22Rv1 (cell line): ENCODE measurements at regions not wholly inside any gene's neighbourhood (a gene's known extent, or its start where the extent isn't known, plus 50 kb on each side); places are given as distances from the start of the nearest gene placed in this dataset.

Experiments
- H3K27ac ChIP-seq: fragments of 450-650 bp; 2 replicates; pipeline ENCODE4 v1.5.1; 2017
- ZFX ChIP-seq: fragments of 450-650 bp; IDR thresholded peaks from 2 replicates; pipeline ENCODE4 v1.6.1; 2017; ENCODE audit warnings: antibody characterized with exemption, borderline replicate concordance
- TF ChIP-seq, protein P1 (sequence below): fragments of 450-650 bp; IDR thresholded peaks from 2 replicates; pipeline ENCODE4 v1.5.1; 2017; ENCODE audit warnings: mild to moderate bottlenecking

DNA sequence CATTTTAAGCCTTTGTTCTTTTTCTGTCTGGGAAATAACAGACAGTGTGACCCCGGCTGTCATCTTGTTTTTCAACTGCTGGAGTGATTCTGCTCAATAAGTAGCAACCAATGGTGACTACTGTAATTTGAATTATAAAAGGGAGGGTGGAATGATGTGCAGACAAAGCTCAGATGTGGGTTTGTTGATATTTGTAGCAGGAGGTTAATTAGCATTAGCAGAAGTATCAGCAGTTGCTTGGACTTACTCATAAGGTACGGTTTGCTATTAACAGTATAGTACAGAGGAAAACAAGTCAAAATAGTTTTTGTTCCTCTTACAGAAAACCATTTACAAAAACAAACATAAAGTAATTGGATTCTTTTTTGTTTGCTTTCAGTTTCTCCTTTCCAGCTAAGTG, 140.4 kb downstream of the TUSC1 start:
- peak overlapping the region; percentile 74 for H3K27ac ChIP-seq
- TF ChIP-seq, protein P1, sequence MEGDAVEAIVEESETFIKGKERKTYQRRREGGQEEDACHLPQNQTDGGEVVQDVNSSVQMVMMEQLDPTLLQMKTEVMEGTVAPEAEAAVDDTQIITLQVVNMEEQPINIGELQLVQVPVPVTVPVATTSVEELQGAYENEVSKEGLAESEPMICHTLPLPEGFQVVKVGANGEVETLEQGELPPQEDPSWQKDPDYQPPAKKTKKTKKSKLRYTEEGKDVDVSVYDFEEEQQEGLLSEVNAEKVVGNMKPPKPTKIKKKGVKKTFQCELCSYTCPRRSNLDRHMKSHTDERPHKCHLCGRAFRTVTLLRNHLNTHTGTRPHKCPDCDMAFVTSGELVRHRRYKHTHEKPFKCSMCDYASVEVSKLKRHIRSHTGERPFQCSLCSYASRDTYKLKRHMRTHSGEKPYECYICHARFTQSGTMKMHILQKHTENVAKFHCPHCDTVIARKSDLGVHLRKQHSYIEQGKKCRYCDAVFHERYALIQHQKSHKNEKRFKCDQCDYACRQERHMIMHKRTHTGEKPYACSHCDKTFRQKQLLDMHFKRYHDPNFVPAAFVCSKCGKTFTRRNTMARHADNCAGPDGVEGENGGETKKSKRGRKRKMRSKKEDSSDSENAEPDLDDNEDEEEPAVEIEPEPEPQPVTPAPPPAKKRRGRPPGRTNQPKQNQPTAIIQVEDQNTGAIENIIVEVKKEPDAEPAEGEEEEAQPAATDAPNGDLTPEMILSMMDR = no peak
- no peak for TF ChIP-seq ZFX

DNA sequence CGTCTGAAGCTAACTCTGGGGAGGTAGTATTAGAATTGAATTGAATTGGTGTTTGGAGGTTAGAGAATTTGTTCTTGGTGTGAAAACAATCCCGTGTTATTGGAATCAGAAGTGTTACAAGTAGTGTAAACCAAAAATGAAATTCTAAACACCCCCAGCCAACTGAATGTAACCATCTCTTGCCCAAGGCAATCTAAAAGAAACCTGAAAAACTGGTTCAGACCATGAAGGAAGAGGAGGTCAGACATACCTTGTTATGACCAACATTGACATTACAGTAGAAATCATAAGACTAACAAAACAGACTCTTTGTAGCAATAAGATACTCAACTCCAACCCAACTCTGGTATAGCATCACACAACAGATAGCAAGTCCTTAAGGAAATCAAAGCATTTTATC, 159.0 kb downstream of the TUSC1 start:
- TF ChIP-seq, protein P1 = no peak
- no peak for TF ChIP-seq ZFX
- H3K27ac ChIP-seq = peak overlapping the region; percentile 46

DNA sequence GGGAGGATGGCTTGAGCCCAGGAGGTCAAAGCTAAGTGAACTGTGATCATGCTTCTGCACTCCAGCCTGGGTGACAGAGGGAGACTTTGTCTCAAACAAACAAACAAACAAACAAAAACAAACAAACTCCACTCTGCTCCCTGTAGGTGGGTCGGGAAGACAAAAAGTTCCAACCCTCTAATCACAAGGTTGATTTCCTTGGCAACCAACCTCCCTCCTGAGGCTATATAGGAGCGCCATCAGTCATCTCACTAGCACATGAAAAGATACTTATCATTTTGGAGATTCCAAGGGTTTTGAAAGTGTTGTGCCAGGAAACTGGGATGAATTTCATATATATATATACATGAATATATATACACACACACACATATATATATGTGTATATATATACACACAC, 160.5 kb downstream of the TUSC1 start:
- TF ChIP-seq ZFX = no peak
- TF ChIP-seq, protein P1 = no peak
- H3K27ac ChIP-seq = no peak overlapping the region

DNA sequence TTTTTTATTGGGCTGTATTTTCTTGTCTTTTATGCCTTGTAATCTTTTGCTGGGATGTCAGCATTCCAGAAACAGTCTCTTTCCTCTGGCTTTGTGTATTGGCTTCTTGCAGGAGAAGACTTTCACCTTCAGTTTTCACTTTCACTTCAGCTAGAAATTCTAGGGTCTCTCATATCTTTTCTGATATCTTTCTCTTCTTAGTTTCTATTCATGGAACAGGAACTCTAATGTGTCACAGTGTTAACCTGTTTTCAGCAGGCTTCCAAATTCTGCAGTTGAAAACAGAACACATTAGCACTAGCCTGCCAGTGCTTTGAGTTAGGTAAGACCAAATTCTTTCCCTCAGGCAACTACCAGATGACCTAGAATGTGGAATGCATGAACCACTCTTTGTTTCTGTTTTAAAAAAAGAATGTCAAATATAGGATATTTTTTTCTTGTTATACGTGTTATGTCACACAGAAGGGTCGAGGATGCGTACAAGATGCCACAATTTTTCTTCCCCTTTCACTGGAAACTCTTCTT, 164.7 kb downstream of the TUSC1 start:
- TF ChIP-seq, protein P1 = no peak
- TF ChIP-seq ZFX = no peak
- H3K27ac ChIP-seq = no peak overlapping the region

DNA sequence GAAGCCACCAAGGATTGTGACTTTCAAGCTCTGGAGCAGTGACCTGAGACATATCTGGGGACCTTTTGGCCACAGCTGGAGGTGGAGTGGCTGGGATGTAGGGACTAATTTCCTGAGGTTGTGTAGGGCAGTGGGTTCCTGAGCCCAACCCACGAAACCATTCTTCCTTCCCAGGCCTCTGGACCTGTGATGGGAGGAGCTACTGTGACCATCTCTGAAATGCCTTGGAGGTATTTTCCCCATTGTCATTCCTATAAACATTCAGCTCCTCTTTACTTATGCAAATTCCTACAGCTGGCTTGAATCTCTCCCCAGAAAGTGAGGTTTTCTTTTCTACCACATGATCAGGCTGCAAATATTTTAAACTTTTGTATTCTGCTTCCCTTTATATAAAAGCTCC, 172.6 kb downstream of the TUSC1 start:
- TF ChIP-seq, protein P1 = no peak
- TF ChIP-seq ZFX = no peak
- H3K27ac ChIP-seq = no peak overlapping the region

DNA sequence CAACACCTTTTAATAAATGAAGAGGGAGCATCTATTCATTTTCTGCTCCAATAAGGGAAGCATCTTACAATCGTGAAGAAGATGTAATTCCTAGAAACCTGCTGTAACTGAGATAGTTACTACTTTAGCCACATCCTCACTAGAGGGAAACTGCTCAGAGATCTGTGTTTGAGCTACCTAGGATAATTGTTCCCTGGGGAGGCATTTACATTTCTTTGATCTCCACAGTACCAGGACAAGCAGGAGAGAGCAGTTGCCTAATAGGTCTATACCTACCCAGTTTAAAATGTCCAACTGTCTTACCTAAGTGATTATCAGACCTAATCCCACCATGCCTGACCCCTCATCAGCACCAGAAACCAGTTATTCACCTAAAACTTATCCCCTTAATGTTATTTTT, 196.9 kb downstream of the TUSC1 start:
- H3K27ac ChIP-seq = no peak overlapping the region
- TF ChIP-seq, protein P1 = no peak
- no peak for TF ChIP-seq ZFX

DNA sequence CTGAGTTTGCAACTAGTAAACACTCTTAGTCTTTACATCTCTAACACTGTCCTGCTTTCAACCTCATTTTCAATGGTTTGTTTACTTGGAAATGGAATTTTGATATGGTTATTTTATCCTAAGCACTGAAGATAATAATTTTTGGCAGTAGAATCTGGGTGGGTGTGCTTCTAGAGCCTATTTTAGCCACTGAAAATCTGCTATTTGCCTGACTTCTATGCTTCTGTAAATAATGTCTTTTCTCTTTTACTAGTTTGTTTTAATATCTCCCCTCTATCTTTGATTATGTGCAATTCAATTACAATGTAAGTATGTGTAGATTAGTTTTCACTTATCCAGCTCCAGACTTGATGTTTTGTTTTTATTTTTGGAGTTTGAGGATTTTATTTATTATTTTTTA, 197.5 kb downstream of the TUSC1 start:
- no peak overlapping the region for H3K27ac ChIP-seq
- TF ChIP-seq, protein P1 = no peak
- no peak for TF ChIP-seq ZFX
